Endodermal cell (in vitro differentiated cells): ENCODE measurements at regions not wholly inside any gene's neighbourhood (a gene's known extent, or its start where the extent isn't known, plus 50 kb on each side); places are given as distances from the start of the nearest gene placed in this dataset.

Source experiments
- DNase-seq: peaks from one replicate; pipeline ENCODE4 v3.0.0-alpha.2; 2017
- H3K27ac ChIP-seq: 2 replicates; pipeline ENCODE4 v1.5.1; 2013; ENCODE audit warnings: mild to moderate bottlenecking, low read depth, low read length, moderate library complexity
- H3K27me3 ChIP-seq: 2 replicates; pipeline ENCODE4 v1.6.1; 2013; ENCODE audit warnings: mild to moderate bottlenecking, low read length, moderate library complexity; ENCODE audit not compliant: insufficient read depth, control insufficient read depth, poor library complexity, severe bottlenecking
- H3K36me3 ChIP-seq: 2 replicates; pipeline ENCODE4 v1.7.0; 2013; ENCODE audit warnings: mild to moderate bottlenecking, low read length, moderate library complexity; ENCODE audit not compliant: control insufficient read depth, insufficient read depth
- H3K4me1 ChIP-seq: one replicate; pipeline ENCODE4 v1.7.0; 2013; ENCODE audit warnings: low read length; ENCODE audit not compliant: control insufficient read depth, insufficient read depth
- H3K4me3 ChIP-seq: 2 replicates; pipeline ENCODE4 v1.5.1; 2013; ENCODE audit warnings: mild to moderate bottlenecking, low read length, moderate library complexity
- H3K9ac ChIP-seq: 2 replicates; pipeline ENCODE4 v1.6.1; 2013; ENCODE audit warnings: mild to moderate bottlenecking, low read length, moderate library complexity; ENCODE audit not compliant: poor library complexity, severe bottlenecking; ENCODE audit errors: extremely low read depth
- H3K9me3 ChIP-seq: 2 replicates; pipeline ENCODE4 v1.6.1; 2013; ENCODE audit warnings: mild to moderate bottlenecking, low read length, moderate library complexity; ENCODE audit not compliant: control insufficient read depth
- H3K27ac Mint-ChIP-seq: 2 replicates; pipeline ENCODE4 v1.8.0; 2020; ENCODE audit warnings: mixed read lengths
- H3K27me3 Mint-ChIP-seq: 2 replicates; pipeline ENCODE4 v1.8.0; 2021; ENCODE audit warnings: mild to moderate bottlenecking, mixed read lengths; ENCODE audit not compliant: insufficient read depth
- H3K36me3 Mint-ChIP-seq: 2 replicates; pipeline ENCODE4 v1.8.0; 2020; ENCODE audit warnings: low read depth, mixed read lengths
- H3K4me1 Mint-ChIP-seq: 2 replicates; pipeline ENCODE4 v1.8.0; 2020; ENCODE audit warnings: mixed read lengths
- H3K4me3 Mint-ChIP-seq: 2 replicates; pipeline ENCODE4 v1.8.0; 2020; ENCODE audit warnings: mild to moderate bottlenecking, moderate library complexity, mixed read lengths
- H3K9me3 Mint-ChIP-seq: 2 replicates; pipeline ENCODE4 v1.8.0; 2020; ENCODE audit warnings: mild to moderate bottlenecking, mixed read lengths
- CTCF ChIP-seq: fragments of 200-600 bp; sonication (generic); conservative IDR thresholded peaks from 2 replicates; pipeline ENCODE4 v1.5.0; 2021; ENCODE audit warnings: antibody characterized with exemption, mild to moderate bottlenecking
- WGBS, 2 experiments: methylation state at CpG; one replicate each; pipeline versions ENCODE4 v1.1.5 to v1.1.7; 2013; ENCODE audit warnings: missing lambda C conversion rate in 2 of 2, mixed read lengths in 1 of 2; ENCODE audit not compliant: insufficient coverage in 1 of 2, insufficient read length in 1 of 2; 5-methylcytosine and 5-hydroxymethylcytosine counted together

- Mint-ChIP-seq H3K4me1 (no peaks in the 10 kb centered on the region), H3K36me3 (no peaks in the 10 kb centered on the region), H3K27ac (no peak overlapping the region), H3K27me3 (no peaks in the 10 kb centered on the region), H3K9me3 (no peaks in the 10 kb centered on the region), H3K4me3 (no peak overlapping the region)
- no peaks in the 10 kb centered on the region for H3K4me1 ChIP-seq
- WGBS, 2 experiments = 92 to 100% methylated on average over 3 to 9 of the region's 9 CpGs
- H3K27ac ChIP-seq = no peak overlapping the region
- H3K9me3 ChIP-seq = no peaks in the 10 kb centered on the region
- H3K36me3 ChIP-seq = no peaks in the 10 kb centered on the region
- no peaks in the 10 kb centered on the region for H3K27me3 ChIP-seq
- no peak overlapping the region for H3K4me3 ChIP-seq
- no peak for TF ChIP-seq CTCF
- no peak for DNase-seq
- no peak overlapping the region for H3K9ac ChIP-seq
Observed at GRCh38 chr6:170108456-170108855, 182.4 kb downstream of the DLL1 start.

- WGBS, 2 experiments = 88 to 93% methylated on average over 12 to 13 of the region's 13 CpGs
Observed at GRCh38 chr6:170107606-170108222, 183.2 kb downstream of the DLL1 start.

GRCh38 chr6:170106906-170107525, 183.9 kb downstream of the DLL1 start:
- Mint-ChIP-seq H3K9me3 (no peaks in the 10 kb centered on the region), H3K36me3 (no peaks in the 10 kb centered on the region), H3K4me3 (no peak overlapping the region), H3K4me1 (peaks cover 1% of the 10 kb centered on the region), H3K27me3 (no peaks in the 10 kb centered on the region), H3K27ac (no peak overlapping the region)
- H3K27ac ChIP-seq = no peak overlapping the region
- no peak for TF ChIP-seq CTCF
- H3K27me3 ChIP-seq = no peaks in the 10 kb centered on the region
- H3K9me3 ChIP-seq = no peaks in the 10 kb centered on the region
- H3K9ac ChIP-seq = no peak overlapping the region
- 90 to 93% methylated on average over 7 to 14 of the region's 14 CpGs for WGBS, 2 experiments
- H3K4me1 ChIP-seq = no peaks in the 10 kb centered on the region
- no peak overlapping the region for H3K4me3 ChIP-seq
- peak; percentile 29 for DNase-seq
- no peaks in the 10 kb centered on the region for H3K36me3 ChIP-seq

More at GRCh38 chr6:170107606-170108222, 183.2 kb downstream of the DLL1 start:
- DNase-seq = peak; percentile 35
- H3K9me3 Mint-ChIP-seq = no peaks in the 10 kb centered on the region
- H3K4me3 Mint-ChIP-seq = no peak overlapping the region
- H3K4me1 Mint-ChIP-seq = no peaks in the 10 kb centered on the region
- no peaks in the 10 kb centered on the region for H3K4me1 ChIP-seq
- H3K4me3 ChIP-seq = no peak overlapping the region
- no peak overlapping the region for H3K27ac Mint-ChIP-seq
- H3K27me3 ChIP-seq = no peaks in the 10 kb centered on the region
- TF ChIP-seq CTCF = no peak
- H3K36me3 ChIP-seq = no peaks in the 10 kb centered on the region
- no peaks in the 10 kb centered on the region for H3K27me3 Mint-ChIP-seq
- H3K9ac ChIP-seq = no peak overlapping the region
- no peak overlapping the region for H3K27ac ChIP-seq
- no peaks in the 10 kb centered on the region for H3K36me3 Mint-ChIP-seq
- H3K9me3 ChIP-seq = no peaks in the 10 kb centered on the region
